Gastrocnemius medialis (tissue), 4 donors: ENCODE measurements at regions not wholly inside any gene's neighbourhood (a gene's known extent, or its start where the extent isn't known, plus 50 kb on each side); places are given as distances from the start of the nearest gene placed in this dataset.

Experiments
- ATAC-seq, 2 donors: fragments of 150-250 bp; one replicate each; pipeline ENCODE4 v1.9.1; 2016
- DNase-seq, 2 donors: peaks; one replicate each; pipeline ENCODE4 v3.0.0-alpha.2; 2019
- H3K27ac ChIP-seq, 4 donors: fragments of 200-600 bp; sonication (generic); 1 replicate in 1 of 4; 2 replicates in 3 of 4; pipeline ENCODE4 v1.5.1; 2016 to 2018; ENCODE audit warnings: mild to moderate bottlenecking in 2 of 4, moderate library complexity in 1 of 4
- H3K27me3 ChIP-seq, 3 donors: fragments of 200-600 bp; sonication (generic) in 2 of 3; 1 replicate in 1 of 3; 2 replicates in 2 of 3; pipeline versions ENCODE4 v1.5.1 to v1.6.0; 2016 to 2019; ENCODE audit warnings: mild to moderate bottlenecking in 1 of 3, moderate library complexity in 1 of 3
- H3K36me3 ChIP-seq, 2 donors: fragments of 200-600 bp; sonication (generic) in 1 of 2; one replicate each; pipeline ENCODE4 v1.5.1; 2017 to 2018
- H3K4me1 ChIP-seq, 2 donors: fragments of 200-600 bp; sonication (generic) in 1 of 2; one replicate each; pipeline ENCODE4 v1.5.1; 2016 to 2017; ENCODE audit warnings: mild to moderate bottlenecking in 2 of 2
- H3K4me3 ChIP-seq, 4 donors: fragments of 200-600 bp; sonication (generic) in 3 of 4; 1 replicate in 1 of 4; 2 replicates in 3 of 4; pipeline ENCODE4 v1.5.1; 2016 to 2019; ENCODE audit warnings: mild to moderate bottlenecking in 2 of 4
- H3K9me3 ChIP-seq, 3 donors: fragments of 200-600 bp; sonication (generic) in 2 of 3; 1 replicate in 1 of 3; 2 replicates in 2 of 3; pipeline ENCODE4 v1.5.1; 2016 to 2019
- CTCF ChIP-seq, 5 experiments: fragments of 450-650 bp in 3 of 5; fragments of 200-600 bp in 2 of 5; sonication (generic) in 2 of 5; IDR thresholded peaks in 4 of 5; conservative IDR thresholded peaks in 1 of 5; 1 replicate in 4 of 5; 2 replicates in 1 of 5; pipeline ENCODE4 v1.5.1; 2016 to 2019; ENCODE audit warnings: antibody characterized with exemption in 5 of 5, mild to moderate bottlenecking in 3 of 5, moderate library complexity in 3 of 5
- POLR2A ChIP-seq, 2 donors: fragments of 450-650 bp; IDR thresholded peaks; one replicate each; pipeline ENCODE4 v1.6.1; 2017; ENCODE audit warnings: antibody characterized with exemption in 2 of 2, mild to moderate bottlenecking in 2 of 2, moderate library complexity in 2 of 2
- in situ Hi-C, 4 donors: fragments of 200-750 bp; cut with MboI; loops; one replicate each; pipeline versions ENCODE4 v1.15.0 to v1.8.0; 2017; ENCODE audit warnings: low sequenced_read_pairs in 4 of 4
- intact Hi-C: fragments of 100-400 bp; cut with DNase I; formaldehyde crosslinking; loops from one replicate; pipeline ENCODE4 v1.15.1; 2023; ENCODE audit warnings: low total_unique reads

- no peak for TF ChIP-seq CTCF (IDR thresholded peaks at IDR 0.05 in 4 of 5, conservative IDR thresholded peaks at IDR 0.05 in 1 of 5)
- TF ChIP-seq POLR2A (IDR thresholded peaks at IDR 0.05) = no peak
- ATAC-seq (no peak), DNase-seq (no peak)
- no peaks in the 10 kb centered on the region for H3K9me3 ChIP-seq
- intact Hi-C loops (no loop called here), in situ Hi-C loops (no loop called here)
- no peak overlapping the region for H3K4me3 ChIP-seq
- H3K27ac ChIP-seq = no peak overlapping the region
- H3K27me3 ChIP-seq = no peaks in the 10 kb centered on the region
- no peaks in the 10 kb centered on the region for H3K36me3 ChIP-seq
- H3K4me1 ChIP-seq = no peaks in the 10 kb centered on the region
Measured at GRCh38 chr16:54511222-54511731, 224.7 kb upstream of the IRX3 start.

GRCh38 chr16:54510685-54511221, 224.2 kb upstream of the IRX3 start:
- DNase-seq (no peak), ATAC-seq (no peak)
- Histone ChIP-seq H3K27me3 (no peaks in the 10 kb centered on the region), H3K36me3 (no peaks in the 10 kb centered on the region), H3K9me3 (no peaks in the 10 kb centered on the region), H3K27ac (no peak overlapping the region), H3K4me1 (no peaks in the 10 kb centered on the region), H3K4me3 (no peak overlapping the region)
- intact Hi-C loops = no loop called here
- in situ Hi-C loops = no loop called here
- TF ChIP-seq POLR2A (IDR thresholded peaks at IDR 0.05) (no peak), CTCF (IDR thresholded peaks at IDR 0.05 in 4 of 5, conservative IDR thresholded peaks at IDR 0.05 in 1 of 5) (no peak)

- no peaks in the 10 kb centered on the region for H3K27me3 ChIP-seq
- H3K36me3 ChIP-seq = no peaks in the 10 kb centered on the region
- DNase-seq (no peak), ATAC-seq (no peak)
- H3K4me3 ChIP-seq = no peak overlapping the region
- in situ Hi-C loops = no loop called here
- H3K27ac ChIP-seq = no peak overlapping the region
- TF ChIP-seq POLR2A (IDR thresholded peaks at IDR 0.05) (no peak), CTCF (IDR thresholded peaks at IDR 0.05 in 4 of 5, conservative IDR thresholded peaks at IDR 0.05 in 1 of 5) (no peak)
- H3K4me1 ChIP-seq = no peaks in the 10 kb centered on the region
- H3K9me3 ChIP-seq = no peaks in the 10 kb centered on the region
- intact Hi-C loops = no loop called here
Measured at GRCh38 chr16:54509456-54509855, 222.9 kb upstream of the IRX3 start.

GRCh38 chr16:54508351-54508750, 221.8 kb upstream of the IRX3 start:
- DNase-seq = no peak
- ATAC-seq = no peak
- Histone ChIP-seq H3K27me3 (no peaks in the 10 kb centered on the region), H3K27ac (no peak overlapping the region), H3K9me3 (no peaks in the 10 kb centered on the region), H3K4me3 (no peak overlapping the region), H3K36me3 (no peaks in the 10 kb centered on the region), H3K4me1 (peaks cover 4 to 10% of the 10 kb centered on the region in 2 donors)
- intact Hi-C loops = no loop called here
- TF ChIP-seq CTCF (IDR thresholded peaks at IDR 0.05 in 4 of 5, conservative IDR thresholded peaks at IDR 0.05 in 1 of 5) (no peak), POLR2A (IDR thresholded peaks at IDR 0.05) (no peak)
- in situ Hi-C loops = no loop called here
